Loucy (cell line): ENCODE measurements at regions not wholly inside any gene's neighbourhood (a gene's known extent, or its start where the extent isn't known, plus 50 kb on each side); places are given as distances from the start of the nearest gene placed in this dataset.

Experiments used
- CTCF ChIP-seq: fragments of 200-600 bp; sonication (generic); conservative IDR thresholded peaks from 2 replicates; pipeline ENCODE4 v1.5.1; 2014; ENCODE audit warnings: mild to moderate bottlenecking, antibody characterized with exemption, low read length
- EZH2phosphoT487 ChIP-seq: fragments of 200-600 bp; IDR thresholded peaks from 2 replicates; pipeline ENCODE4 v1.6.1; 2018; ENCODE audit warnings: antibody characterized with exemption, mild to moderate bottlenecking, moderate library complexity, borderline replicate concordance

DNA sequence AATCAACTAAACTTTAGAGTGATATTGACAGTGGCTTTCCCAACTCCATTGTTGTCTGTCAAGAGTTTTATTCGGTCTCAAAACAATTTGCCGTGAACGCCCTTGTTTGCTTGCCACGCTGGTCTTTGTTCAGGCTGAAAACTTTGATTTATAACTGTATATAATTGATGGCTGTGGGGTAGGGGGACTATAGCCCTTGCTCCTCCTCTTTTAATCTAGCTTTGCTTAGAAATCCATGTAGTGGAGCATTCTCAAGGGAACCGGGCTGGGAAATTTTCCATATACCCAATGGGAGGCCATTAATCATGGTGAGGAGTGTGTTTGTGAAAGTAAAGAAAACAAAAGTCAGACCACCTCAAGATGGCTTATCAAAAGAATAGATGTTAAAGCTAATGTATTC is 339.8 kb upstream of the RARB start:
- TF ChIP-seq CTCF (no peak), EZH2phosphoT487 (no peak)
